UCSD-AML1 (cell line): ENCODE measurements at regions not wholly inside any gene's neighbourhood (a gene's known extent, or its start where the extent isn't known, plus 50 kb on each side); places are given as distances from the start of the nearest gene placed in this dataset.

Source experiments
- DNase-seq: peaks from one replicate; lab custom pipeline; 2025; ENCODE audit not compliant: unreplicated experiment; lab: John Stamatoyannopoulos, UW

DNA sequence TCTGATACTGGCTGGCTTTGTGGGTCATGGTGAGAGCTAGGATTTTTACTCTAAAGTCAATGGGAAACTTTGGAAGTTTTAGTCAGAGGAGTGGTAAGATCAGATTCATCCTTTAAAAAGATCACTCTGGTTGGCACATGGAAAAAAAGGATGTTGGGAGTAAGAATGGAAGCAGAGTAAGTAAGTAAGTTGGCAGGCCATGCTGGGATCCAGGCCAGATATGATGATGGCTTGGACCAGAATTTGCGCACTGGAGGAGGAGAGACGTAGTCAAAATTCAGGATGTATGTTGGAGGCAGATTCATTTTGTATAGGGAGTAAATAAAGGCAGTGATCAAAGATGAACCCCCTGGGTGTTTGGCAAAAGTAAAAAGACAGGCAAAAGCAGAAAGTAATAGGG is 283.3 kb upstream of the THSD7B start:
- DNase-seq, result no peak

DNA sequence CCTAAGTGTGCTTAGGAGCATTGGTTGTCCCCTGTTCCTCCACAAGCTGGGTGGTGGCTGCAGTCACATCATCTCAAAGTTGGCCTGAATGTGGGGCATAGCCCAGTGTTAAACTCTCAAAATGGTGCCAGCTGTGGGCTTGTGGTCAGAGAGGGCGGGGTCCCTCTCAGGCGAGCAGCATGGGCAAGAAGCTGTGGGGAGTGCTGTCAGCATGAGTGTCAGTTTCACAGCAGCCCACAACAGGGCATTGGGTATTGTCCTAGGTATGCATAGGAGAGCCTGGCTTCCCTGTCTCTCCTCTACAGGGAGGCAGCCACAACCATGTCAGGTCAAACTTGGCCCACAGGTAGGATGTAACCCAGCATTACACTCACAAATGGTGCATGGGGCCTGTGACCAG is 285.6 kb upstream of the THSD7B start:
- no peak for DNase-seq

DNA sequence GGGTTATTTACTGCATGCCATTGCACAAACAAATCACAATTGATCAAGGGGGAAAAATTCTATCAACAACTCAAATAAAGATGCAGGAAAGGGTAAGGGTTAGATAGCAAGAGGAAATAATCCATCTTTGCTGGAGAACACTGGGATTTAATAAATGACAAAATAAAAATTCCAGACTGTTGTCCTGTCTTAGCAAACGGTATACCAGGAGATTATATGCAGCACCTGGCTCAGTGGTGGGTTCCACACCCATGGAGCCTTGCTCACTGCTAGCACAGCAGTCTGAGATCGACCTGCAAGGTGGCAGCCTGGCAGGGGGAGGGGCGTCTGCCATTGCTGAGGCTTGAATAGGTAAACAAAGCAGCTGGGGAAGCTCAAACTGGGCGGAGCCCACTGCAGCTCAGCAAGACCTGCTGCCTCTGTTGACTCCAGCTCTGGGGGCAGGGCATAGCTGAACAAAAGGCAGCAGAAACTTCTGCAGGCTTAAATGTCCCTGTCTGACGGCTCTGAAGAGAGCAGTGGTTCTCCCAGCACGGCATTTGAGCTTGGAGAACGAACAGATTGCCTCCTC is 296.5 kb upstream of the THSD7B start:
- DNase-seq, result no peak

DNA sequence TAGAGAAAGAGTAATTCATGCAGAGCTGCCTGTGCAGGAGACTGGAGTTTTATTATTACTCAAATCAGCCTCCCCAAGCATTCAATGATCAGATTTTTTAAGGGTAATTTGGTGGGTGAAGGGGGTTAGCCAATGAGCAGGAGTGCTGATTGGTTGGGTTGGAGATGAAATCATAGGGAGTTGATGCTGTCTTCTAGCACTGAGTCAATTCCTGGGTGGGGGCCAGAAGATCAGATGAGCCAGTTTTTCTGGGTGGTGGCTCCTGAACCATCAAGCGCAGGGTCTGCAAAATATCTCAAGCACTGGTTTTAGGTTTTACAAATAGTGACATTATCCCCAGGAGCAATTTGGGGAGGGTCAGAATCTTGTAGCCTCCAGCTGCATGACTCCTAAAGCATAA is 312.8 kb upstream of the THSD7B start:
- no peak for DNase-seq

DNA sequence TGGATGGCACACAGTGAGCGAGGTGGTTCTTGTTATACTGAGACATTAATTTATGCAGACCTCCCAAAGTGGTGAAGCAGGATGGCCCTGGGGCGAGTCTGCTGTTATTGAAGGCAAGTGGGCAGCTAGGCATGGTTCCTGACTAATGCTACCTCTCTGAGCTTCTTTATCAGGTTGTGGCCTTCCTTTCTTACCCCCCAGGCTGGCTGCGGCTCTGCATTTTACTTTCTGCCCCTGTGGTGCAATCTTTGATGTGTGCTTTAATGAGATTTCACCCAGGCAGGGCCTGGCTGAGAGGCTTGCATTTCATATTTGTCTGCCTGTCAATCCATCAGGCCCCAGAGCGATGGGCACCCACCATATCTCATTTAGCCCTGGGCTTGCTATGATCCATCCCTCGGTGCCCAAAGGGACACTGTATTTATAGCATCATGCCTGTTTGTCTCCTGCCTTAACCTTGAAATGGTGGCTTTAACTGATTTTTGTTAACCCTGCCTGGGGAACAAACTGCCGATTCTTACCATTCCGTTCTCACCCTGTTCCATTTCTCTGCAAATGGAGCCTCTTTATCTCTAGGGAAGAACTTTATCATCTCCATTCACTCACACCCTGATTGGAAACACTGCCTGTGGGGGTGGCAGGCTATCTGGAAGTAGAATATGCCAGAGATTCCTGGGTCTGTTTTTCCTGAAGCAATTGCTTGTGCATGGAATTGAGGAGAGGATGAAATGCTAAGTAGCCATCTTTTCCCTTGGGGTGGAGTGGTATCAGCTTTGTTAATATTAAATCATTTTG is 316.2 kb upstream of the THSD7B start:
- DNase-seq, result no peak

DNA sequence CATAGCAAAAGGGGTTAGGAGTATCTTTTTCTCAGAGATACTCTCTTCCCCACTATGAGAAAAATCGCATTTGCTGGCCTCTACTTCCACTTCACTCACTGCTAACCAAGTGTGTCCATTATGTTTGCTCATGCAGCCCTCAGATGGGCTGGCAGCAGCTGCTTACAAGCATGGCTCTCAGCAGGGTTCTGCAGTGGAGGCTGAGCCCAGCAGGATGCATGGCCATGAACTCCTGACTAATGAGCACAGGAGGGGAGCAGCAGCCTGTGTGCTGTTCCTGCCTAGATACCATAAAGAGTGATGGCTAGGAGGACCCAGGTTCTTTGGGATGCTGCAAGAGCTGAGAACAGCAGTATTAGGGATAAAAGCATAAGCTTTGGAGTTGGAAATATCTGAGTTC is 316.9 kb upstream of the THSD7B start:
- no peak for DNase-seq

DNA sequence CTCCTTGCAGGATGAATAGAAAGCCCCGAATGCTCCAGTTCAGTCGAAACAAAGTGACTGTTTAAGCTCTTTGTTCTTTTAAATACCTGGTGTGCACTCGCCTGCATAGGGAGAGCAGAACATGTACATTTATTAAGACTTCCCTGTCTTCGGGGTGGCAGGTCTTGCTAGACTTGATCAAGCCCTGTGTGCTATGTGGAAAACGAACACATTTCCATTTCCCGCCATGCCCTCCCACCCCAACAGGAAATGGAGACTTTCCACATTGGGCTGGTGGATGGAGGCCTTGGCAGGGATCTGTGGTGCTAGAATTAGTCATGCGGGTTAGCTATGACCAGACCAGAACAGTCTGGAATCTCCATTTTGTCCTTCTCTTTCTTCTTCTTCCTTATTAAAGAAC is 321.0 kb upstream of the THSD7B start:
- no peak for DNase-seq

DNA sequence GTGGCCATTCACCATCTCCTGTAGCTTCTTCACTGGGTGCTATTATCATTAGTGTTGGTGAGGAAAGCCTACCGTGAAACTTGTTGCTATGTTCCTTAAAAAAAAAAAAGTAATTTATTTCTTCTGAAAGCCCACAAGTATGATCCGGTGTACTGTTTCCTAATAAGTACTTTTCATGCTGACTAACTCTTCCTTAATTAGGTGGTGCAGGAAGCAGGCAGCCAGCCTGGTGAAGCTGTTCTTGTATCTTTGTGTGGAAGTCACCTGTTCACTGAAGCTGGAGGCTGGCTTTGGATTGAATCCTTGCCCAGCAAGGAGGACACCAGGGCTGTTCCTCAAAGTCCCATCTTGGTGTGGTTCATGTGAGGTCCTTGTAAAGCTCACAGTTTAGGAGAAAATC is 321.7 kb upstream of the THSD7B start:
- no peak for DNase-seq

DNA sequence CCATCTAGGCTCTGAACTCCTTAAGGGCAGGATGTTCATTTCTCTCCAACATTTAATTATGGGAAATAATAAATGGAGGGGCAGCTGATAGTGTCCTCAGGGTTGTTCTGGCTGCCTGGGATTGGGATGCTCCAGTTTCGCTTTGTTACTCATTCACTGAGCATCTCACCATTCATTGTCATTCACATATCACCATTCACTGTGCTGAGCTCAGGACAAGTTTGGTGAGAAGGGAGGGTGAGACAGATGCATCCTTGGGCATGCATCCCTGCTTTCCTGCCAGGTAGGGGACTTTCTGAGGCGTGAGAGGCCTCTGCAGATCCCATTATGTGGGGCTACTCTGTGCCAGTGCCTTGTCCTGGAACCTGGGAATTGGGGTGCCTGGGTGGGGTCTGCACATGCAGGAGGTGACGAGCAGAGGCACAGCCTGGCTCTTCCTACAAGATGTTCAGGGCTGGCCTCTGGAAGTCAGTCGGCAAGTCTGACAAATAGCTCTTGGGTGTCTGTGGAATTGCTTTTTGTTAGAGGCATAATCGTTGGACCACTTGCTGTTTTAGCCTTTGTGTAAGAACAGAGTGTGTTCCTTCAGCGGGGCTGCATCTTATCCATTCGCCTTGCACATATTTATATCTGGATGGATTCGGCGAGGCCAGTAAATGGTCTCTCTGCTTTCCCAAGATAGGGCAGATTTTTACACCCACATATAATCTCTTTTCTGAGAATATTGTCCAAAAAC is 323.2 kb upstream of the THSD7B start:
- DNase-seq, result no peak

DNA sequence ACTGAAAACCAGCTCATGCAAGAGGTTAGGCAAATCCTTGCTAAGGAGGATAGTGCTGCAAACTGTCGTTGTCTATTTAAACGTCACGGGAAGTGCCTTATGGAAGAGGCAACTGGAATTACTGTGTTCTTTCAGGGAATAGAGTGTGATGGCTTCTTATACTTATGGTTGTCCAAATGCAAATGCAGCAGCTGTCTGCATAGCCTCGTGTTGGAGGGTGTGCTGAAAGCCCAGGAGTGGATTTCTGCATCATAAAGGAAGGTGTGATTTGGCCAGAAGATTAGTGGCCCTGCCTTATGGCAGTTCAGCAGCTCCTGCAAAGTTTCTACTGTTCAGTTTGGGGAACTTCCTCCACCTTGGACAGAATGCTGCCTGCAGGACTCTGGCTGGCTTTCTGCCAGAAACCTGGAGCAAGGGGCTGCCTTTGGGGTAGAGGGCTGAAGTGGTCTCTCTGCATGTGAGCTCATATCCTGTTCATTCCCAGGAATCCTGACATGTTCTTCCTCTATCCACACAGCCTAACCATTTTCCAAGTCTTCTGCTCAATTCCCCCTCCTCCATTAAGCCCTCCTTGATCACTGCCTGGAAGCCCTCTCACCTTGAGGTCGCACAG is 321.2 kb upstream of the CXCR4 start:
- DNase-seq, result no peak

DNA sequence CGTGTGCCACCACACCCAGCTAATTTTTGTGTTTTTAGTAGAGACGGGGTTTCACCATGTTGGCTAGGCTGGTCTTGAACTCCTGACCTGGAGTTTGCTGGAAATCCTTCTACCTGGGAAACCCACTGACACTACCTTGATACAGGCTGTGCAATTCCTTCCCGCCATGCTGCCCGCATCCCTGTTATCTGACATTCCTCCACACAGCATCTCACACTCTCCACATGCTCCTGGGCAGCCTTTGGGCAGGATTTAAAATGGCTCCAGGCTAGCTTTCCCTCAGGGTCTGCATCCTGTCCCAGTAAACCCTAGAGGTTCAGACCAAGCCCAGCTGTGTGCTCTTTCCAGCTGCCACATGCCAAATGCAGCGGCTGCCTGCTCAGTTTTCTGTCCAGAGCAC is 319.5 kb upstream of the CXCR4 start:
- no peak for DNase-seq

DNA sequence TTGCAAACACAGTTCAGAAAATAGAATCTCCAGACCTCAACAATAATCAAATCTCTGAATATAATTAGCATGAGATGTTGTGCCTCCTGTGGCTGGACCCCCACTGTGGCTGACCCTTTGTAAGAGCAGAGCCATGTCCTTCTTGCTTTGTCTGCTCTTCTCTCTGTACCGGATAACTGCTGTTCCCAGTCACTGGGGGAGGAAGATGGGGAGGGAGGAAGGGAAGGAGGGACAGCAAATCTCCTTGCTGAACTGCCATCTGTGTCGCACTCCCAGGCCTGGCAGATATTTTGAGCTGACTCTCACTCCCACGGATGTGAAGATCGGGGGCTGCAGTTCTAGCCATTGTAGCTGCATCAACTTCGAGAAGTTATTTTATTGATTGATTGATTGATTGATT is 319.0 kb upstream of the CXCR4 start:
- DNase-seq, result no peak

DNA sequence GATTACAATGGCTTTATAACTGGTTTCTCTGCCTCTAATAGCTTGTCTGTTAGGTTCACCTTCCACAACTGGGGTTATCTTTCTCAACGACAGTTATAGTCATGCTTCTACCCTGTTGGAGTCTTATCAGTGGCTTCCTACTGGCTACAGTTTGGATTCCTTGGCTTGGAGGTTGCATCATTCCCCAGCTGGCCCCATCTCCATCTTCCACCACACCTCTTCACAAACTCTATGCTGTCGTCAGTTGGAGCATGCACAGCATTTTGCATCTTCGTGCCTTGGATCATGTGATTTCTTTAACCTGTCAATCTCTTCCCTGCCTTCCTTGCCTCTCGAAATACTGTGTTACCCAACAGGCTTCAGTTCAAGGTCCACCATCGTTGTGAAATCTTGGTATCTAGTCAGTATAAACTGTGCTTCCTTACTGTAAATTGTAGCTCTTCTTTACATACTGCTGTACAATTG is 316.3 kb upstream of the CXCR4 start:
- DNase-seq, result no peak

DNA sequence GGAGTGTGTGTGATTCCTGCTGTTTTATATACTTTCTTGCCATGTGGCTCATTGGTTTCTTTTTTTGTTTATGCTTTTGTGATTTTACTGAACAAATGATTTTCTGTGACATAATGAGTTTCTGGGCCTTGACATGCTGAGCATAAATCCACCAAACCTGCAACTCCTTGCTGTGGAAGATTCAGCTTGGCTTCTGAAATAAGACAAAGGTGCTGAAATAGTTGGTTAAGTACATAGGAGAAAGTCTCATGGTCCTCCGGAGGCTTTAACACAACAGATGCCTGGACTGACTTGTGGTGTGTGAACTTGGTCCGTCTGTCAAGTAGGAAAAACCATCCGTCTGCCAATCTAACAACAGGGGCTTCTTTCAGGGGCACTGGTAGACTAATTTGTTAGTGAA is 315.3 kb upstream of the CXCR4 start:
- no peak for DNase-seq

DNA sequence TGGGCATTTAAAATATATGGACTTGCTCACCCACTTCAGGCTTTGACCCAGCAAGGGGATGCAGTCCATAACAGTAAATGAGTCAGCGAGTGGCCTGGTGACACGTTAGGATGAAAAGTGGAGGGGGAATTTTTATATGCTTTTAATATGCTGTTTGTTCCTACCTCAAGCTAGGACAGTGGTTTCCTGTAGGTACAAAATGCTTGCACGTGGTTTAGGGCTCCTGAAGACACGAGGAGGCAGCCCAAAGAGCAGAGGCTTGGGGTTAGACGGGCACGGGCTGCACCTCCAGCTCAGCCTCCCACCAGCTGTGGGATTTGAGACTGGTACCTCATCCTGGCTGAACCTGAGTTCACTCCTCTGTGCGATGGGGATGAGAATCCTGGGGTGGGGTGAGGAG is 306.2 kb upstream of the CXCR4 start:
- no peak for DNase-seq

DNA sequence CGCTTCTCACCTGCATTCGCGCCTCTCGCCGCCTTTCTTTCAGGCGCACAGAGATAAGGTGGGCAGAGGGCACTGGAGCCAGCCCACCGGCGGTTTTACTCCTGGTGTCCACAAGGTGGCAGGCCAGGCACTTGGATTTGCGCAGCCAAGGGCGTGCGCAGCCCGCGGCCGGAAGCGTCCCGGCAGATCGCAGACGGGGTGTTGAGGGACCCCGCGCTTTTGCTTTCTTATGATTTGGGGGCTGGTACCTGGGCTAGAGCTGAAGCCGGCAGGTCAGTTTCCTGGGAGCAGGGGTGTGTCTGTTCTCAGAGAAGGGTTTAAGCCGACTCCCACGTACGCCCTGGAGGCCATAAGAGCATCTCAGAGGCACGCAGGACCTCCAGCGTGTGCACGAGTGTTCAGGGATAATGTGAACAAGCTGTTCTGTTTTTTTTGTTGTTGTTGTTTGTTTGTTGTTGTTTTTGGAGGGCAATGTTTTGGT is 305.6 kb upstream of the CXCR4 start:
- peak; percentile 68 for DNase-seq

DNA sequence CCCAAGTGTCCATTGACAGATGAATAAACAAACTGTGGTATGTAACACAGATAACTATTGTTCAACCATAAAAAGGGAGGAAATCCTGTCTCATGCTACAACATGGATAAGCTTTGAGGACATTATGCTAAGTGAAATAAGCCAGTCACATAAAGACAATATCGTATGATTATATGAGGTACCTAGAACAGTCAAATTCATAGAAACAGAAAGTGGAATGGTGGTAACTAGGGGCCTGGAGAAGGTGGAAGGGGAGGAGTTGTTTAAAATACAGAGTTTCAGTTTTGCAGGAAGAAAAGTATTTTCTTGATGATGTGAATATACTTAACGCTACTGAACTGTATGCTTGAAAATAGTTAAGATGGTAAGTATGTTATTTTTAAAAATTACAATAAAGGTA is 304.6 kb upstream of the CXCR4 start:
- no peak for DNase-seq

DNA sequence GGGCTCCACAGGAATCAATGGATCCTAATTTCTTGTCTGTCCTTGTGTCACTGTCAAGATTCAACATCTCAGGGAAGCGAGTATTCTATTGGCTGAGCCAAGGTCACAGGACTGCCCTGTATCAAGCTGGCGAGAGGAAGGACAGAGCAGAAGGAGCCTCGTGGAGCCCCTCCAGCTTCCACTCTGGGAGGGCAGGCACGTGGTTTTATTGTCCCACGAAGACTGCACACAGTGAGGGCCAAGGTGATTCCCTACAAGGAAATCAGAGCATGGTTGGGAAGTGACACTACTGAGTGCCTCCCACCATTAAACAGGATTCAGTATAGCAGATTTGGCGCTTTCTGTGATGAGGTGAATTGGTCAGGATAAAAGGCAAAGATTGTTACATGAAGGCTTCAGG is 302.4 kb upstream of the CXCR4 start:
- no peak for DNase-seq

DNA sequence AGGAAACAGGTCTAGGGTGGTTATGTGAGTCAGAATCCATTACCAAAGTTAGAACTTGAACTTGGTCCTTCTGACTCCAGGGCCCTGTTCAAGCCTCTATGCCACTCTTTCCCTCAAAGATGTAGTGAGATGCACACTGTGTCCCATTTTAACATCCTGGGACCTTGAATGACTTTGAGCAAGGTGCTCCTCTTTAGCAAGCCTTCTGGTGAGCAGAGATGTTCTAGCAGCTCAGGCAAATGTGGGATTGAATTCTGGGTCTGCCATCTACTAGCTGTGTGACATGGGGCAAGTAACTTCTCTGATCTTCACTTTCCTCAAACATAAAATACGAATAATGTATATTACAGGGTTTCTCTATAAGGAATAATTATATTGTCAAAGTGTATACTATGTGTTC is 294.0 kb upstream of the CXCR4 start:
- no peak for DNase-seq

DNA sequence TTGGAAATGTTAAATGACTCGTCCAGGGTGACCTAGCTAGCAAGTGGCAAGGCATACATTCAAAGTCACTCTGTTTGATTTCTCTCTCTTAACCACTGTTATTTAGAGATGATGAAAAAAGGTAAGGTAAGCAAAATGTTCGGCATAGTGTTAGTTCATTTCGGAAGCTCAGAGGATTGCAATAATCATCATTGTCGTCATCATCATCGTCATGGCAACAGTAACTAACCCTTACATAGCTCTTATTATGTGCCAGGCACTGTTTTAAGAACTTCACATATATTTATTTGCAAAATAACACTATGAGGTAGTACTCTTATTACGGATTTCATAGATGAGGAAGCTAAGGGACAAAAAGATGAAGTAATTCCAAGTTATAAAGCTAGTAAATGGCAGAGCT is 292.7 kb upstream of the CXCR4 start:
- no peak for DNase-seq

DNA sequence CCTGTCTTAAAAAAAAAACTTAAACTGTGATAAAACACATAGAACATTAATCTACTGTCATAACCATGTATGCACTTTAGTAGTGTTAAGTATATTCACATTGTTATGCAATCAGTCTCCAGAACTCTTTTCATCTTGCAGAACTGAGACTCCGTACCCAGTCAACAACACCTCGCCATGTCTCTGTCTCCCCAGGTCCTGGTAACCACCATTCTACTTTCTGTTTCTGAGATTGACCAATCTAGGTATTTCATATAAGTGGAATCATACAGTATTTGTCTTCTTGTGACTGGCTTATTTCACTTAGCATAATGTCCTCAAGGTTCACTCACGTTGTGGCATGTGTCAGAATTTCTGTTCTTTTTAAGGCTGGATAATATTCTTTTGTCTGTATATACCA is 290.8 kb upstream of the CXCR4 start:
- DNase-seq, result no peak

DNA sequence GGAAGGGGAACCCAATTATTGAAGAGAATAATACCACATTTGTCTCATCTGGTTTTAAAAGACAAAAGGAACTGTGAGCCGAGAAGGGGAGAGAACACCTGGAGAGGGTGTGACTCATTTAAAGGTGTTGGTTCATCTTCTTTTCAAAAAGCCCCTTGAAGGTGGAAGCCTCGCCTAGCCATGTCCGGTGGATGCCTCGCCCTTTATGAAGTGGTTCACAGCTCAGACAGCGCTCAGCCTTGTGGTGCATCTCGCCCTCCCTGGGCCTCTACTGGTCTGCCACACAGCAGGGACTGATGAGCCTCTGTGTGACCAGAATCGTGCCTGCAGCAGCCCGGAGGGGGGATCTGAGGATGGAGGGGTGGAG is 290.0 kb upstream of the CXCR4 start:
- DNase-seq, result no peak
